ENCODE measurements at regions not wholly inside any gene's neighbourhood (a gene's known extent, or its start where the extent isn't known, plus 50 kb on each side); places are given as distances from the start of the nearest gene placed in this dataset.

DNA sequence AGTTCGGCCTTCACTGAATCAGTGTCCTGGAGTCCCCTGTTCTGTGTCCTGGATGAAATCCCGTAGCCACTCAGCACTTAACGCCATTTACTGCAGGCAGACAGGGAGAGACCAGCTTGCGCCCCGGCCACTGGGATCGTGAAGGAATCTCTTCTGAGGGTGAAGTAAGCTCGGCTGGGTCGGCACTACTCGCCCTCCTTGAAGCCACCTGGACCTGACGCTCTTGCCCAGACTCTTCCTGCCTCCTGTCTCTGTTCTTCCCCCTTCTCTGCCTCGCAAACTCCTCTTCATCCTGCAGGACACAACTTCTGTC lies 99.9 kb upstream of the ZBTB40 start:
- DNase-seq (ENCODE audit: low read depth) = no peak

DNA sequence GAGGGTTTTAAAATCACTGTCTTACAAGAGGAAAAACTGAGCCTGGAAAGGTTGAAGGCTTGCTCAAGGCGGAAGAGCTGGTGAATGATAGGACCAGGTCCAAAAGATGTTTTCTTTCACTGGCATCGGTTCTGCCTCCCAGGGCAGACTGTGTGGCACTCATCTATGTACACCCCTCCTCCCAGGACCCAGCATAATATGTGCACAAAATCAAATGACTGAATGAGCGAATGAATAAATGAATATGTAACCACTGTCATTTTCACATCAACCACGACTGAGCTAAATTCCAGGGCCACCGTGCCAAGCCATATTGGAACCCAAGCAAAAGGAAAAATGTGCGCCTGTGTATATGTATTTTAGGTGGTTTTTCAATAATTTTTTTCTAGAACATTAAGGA lies 99.3 kb upstream of the ZBTB40 start:
- no peak for DNase-seq (ENCODE audit: low read depth)

GRCh38 chr1:22352896-22353295 lies 98.8 kb upstream of the ZBTB40 start:
- DNase-seq (ENCODE audit: low read depth) = no peak

DNA sequence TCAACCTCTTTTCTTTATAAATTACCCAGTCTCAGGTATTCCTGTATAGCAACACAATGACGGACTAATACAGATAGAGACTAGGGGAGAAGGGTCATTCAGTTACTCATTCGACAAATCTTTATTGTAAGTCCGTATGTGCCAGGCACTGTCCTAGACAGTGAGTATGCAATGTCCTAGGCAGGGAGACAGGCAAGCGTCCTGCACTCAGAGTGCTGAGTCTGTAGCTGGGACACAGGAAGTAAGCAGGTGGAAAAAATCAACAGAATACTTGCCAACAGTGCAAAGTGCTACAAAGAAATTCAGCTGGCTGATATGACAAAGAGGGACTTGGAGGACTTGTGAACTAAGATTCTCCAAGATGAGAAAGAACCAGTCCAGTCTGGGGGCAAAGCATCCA lies 92.2 kb upstream of the ZBTB40 start:
- no peak for DNase-seq (ENCODE audit: low read depth)

DNA sequence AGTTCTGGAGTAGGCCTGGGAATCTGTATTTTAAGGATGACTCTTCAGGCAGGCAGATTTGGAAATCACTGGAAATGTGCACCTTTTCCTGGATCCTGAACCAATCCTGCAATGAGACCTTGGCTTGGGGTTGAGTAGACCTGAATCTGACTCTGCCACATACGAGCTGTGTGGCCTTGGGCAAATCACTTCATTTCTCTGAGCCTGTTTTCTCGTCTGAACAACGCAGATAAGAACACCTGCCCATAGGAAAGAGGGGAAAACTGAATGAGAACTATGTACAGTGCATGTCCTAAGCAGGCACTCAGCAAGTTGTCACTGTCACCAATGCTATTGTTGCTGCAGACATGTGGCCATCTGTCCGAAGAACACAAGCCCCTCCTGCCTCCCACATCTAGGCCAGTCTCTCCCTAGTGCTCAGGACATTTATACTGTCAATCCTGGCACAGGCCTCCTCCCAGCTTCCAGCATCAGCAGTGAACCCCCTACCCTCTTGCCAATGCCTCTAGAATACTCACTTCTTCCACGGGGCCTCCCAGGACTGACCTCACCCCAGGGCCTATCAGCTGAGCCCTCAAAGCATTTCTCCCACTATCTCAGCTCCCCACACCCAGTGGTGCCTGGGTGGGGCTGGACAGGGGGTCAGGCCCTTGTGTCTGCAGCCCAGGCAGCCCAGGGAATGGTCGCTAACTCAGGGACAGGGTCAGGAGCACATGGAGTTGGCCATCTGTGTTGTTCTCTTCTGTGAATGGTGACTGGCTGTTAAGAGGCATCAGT lies 88.8 kb upstream of the ZBTB40 start:
- DNase-seq (ENCODE audit: low read depth) = no peak

GRCh38 chr1:22363403-22364325 lies 88.0 kb upstream of the ZBTB40 start:
- DNase-seq (ENCODE audit: low read depth) = no peak

DNA sequence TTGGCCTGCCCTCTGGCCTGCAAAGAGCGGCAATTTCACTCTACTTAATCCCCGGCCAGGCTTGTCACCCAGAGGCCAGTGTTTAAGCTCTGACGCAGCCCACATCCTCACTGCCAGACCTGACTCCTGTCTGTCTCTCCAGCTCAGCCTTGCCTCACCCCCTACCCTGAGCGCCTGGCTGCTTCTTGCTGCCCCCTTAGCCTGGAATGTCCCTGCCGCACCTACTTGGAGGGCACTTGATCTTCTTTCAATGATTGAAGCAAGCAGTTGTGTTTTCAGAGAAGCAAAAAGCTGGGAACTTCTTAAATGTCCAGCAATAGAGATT lies 87.4 kb upstream of the ZBTB40 start:
- DNase-seq (ENCODE audit: low read depth) = no peak

DNA sequence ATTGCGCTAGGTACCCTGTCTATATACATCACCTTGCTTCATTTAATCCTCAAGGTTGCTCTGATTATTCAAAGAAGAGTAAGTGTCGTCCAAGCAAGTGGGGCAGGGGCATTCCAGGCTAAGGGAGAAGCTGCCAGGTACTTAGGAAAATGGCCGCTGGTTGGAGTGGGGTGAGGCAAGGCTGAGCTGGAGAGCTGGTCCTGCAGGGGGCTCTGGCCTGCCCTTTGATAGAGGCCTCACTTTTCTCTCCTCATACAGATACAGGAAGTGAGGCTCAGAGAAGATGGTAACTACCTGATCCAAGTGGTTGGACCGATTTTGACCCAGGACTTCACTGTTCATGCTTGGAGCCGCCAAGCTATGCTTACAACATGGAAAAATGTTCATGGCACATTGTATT lies 86.9 kb upstream of the ZBTB40 start:
- DNase-seq (ENCODE audit: low read depth) = no peak

DNA sequence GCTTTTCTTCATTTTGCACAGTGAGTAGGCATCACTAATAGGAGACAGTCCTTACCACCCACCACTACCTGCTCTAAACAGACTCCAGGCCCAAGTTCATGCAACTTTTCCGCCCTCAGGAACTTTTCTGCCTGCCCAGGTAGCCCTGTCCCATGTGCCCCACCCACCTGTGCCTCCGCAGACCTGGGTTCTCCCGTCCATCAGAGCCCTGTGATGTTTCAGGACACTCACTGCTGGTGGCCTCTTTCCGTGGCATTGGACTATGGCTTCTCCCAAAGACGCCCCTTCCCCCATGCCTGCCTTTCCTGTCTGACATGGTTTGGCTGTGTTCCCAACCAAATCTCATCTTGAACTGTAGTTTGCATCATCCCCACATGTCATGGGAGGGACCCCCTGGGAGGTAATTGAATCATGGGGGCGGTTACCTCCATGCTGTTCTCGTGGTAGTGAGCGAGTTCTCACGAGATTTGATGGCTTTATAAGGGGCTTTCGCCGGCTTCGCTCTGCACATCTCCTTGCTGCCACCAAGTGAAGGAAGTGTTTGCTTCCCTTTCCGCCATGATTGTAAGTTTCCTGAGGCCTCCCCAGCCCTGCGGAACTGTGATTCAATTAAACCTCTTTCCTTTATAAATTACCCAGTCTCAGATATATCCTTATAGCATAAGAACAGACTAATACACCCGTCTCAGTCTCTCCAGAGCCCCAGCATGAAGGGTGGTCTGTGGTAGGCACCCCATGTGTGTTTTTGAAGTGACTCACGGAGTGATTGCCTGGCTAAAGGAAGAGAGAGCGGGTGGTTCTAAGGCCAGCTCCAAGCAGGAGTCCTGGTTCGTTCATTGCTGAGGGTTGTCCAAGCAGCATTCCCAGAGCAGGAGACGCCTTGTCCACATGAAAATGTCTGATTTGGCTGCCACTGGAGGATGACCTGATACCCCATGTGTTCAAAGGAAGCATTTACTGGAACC lies 86.0 kb upstream of the ZBTB40 start:
- DNase-seq (ENCODE audit: low read depth) = no peak

DNA sequence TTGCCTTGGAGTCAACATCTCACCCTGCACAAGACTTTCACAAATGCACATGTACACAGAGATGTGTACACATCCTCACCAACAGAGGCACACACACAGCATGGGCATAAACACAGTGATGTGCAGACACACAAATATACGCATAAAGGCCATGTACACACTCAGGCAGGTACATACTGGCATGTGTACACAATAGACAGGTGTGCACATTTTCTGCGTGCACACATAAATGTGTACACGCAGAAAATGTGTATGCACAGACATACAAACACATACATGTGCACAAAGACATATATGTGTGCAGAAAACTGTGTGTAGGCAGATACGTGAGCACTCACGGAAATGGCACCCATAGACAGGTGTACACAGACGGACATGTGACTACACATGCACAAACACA lies 85.3 kb upstream of the ZBTB40 start:
- DNase-seq (ENCODE audit: low read depth) = no peak

DNA sequence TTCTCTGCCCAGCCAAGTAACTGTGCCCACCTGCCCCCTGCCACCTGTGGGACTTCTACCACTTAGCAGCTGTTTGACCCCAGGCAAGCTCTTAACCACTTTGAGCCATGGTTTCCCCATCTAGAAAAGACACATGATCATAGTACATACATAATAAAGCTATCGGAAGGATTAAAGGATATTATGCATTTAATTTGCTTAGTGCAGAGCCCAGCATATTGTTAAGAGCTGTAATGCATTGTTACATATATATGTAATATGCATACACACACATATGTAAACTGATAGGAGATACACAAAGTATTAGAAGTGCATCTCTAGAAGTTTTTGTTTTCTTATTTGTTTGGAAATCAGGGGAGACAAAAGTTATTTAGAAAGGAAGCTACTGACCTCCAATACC lies 83.5 kb upstream of the ZBTB40 start:
- no peak for DNase-seq (ENCODE audit: low read depth)

DNA sequence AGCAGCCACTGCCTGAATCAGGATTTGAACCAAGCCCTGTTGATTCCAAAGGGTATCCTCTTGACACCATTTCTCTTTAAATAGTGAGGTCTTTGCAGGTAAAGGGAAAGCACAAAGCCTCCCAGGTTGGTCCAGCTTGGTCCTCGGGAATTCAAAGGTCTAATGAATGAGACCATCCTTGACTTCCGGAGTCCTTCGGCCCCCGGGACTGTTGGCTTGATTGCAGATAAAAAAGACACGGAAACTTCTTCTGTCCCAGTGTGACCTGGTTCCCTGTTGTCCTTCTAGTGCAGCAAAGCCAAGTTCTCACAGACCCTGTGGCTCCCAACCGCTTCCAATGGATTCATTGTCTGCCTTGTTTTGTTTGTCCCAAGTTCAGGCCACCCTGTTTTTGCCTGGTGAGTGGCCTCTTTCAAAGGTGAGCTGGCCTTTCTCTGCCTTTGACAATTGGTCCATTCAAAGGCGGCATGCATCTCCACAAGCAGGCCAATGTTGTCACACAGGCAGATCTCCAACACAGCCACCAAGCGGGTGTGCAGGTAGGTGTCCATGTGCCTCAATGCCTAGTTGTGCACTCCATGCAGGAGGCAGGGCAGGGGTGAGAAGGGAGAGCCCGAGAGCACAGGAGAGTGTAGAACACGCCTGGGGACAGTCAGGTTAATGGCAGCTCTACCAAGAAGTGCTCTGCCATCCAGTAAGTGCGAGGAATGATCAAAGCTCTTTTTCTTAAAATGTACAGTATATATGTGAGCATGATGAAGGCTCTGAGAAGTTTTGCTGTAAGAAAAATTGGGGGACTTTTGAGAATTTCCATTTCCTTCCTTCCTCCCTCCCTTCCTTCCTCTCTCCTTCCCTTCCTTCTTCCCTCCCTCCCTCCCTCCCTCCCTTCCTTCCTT lies 82.1 kb upstream of the ZBTB40 start:
- DNase-seq (ENCODE audit: low read depth) = no peak

DNA sequence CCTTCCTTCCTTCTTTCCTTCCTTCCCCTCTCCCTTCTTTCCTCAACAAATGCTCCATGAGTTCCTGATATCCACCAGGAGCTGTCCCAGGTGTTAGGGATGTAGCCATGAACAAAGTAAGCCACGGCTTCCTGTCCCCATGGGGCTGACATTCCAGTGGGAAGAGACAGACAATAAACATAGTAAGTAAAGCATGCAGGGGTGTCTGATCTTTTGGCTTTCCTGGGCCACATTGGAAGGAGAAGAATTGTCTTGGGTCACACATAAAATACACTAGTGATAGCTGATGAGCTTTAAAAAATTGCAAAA lies 81.5 kb upstream of the ZBTB40 start:
- DNase-seq (ENCODE audit: low read depth) = no peak

DNA sequence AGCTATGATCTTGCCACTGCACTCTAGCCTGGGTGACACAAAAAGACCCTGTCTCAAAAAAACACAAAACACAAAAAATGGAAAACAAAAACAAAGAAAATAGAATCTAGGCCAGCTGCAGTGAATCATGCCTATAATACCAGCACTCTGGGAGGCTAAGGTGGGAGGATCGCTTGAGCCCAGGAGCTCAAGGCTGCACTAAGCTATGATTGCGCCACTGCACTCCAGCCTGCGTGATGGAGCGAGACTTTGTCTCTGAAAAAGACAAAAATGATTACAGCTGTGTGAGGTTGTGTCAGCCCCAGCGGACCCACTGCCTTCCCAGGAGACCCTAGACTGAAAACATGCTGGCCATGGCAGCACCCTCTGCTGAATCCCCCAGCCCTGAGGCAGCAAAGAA lies 80.2 kb upstream of the ZBTB40 start:
- DNase-seq (ENCODE audit: low read depth) = no peak

- DNase-seq (ENCODE audit: low read depth) = no peak
Measured at GRCh38 chr1:22373252-22373651, 78.4 kb upstream of the ZBTB40 start.

DNA sequence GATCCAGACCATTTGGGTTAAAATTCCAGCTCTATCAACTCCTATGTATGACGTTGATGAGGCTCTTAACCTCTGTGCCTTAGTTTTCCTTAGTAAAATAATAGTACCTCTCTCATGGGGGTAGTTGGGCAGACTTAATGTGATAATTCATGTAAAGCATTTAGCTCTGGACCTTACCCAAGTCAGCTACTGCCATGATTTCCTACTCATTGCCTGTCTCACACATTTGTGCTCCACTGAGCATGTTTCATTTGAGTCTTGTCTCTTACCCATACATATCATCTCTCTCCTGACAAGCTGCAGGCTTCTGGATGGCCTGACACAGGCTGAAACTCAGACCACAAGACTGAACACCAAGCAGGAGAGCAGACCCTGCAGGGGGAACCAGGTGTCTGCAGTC lies 77.7 kb upstream of the ZBTB40 start:
- no peak for DNase-seq (ENCODE audit: low read depth)

- no peak for DNase-seq (ENCODE audit: low read depth)
Measured at GRCh38 chr1:22375601-22376000, 76.0 kb upstream of the ZBTB40 start.

DNA sequence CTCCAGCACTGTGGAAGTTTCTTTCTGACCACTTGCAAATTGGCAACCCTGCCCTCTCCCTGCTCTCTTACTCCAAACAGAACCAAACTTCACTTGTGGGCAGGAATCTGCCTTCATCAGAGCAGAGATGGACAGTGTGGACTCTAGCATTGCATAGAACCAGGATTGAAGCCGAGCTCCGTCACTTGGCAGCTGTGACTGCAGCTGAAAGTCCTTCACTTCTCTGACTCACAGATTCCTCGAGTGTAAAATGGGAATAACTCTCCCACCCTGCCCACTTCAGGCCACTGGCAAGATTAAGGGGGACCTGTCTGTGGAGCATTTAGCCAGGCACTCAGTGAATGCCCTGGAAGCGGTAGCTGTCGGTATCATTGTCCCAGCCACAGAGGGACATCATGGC lies 75.7 kb upstream of the ZBTB40 start:
- no peak for DNase-seq (ENCODE audit: low read depth)

- DNase-seq (ENCODE audit: low read depth) = no peak
Measured at GRCh38 chr1:22376546-22376945, 75.1 kb upstream of the ZBTB40 start.

DNA sequence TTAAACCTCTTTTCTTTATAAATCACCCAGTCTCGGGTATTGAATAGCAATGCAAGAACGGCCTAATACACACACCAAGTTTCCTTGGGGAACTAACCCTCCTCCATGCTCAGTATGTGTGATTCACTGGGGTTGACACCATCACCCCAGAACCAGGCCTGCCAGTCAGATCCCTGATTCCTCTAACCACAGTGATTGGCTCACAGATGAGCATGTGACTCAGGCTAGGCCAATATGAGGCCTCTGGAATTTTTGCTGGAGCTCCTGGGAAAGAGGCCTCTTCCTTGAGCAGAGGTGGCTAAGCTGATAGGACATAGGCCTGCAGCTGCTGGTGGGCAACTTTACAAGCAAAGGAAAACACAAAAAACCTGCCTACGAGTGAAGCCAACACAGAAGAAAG lies 74.7 kb upstream of the ZBTB40 start:
- DNase-seq (ENCODE audit: low read depth) = no peak

DNA sequence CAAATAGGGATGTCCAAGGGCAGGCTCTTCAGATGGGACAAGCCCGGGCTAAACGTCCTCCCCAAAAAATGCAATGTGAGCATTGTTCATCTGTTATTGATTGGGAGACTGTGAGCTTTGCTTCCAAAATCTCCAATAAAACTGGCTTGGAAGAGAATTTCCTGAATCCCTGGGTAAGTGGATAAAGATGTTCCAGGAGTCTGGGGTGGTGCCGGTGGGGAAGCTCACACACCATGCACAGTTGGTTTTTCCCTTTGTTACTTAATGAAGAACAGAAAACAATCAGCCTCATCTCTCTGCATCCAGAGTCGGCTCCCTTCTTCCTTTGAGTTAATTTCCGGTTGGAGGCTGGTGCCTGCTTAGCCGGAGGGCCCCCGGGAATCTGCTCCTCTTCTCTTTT lies 72.1 kb upstream of the ZBTB40 start:
- DNase-seq (ENCODE audit: low read depth) = no peak

Measured in activated T-cell treated with anti-CD3 and anti-CD28 coated beads for 48 hours (primary cell).